Suppressor macrophage (primary cell): ENCODE measurements at regions not wholly inside any gene's neighbourhood (a gene's known extent, or its start where the extent isn't known, plus 50 kb on each side); places are given as distances from the start of the nearest gene placed in this dataset.

Source experiments
- DNase-seq, 4 experiments: peaks; one replicate each; pipeline ENCODE4 v3.0.0-alpha.2; 2020 to 2022

DNA sequence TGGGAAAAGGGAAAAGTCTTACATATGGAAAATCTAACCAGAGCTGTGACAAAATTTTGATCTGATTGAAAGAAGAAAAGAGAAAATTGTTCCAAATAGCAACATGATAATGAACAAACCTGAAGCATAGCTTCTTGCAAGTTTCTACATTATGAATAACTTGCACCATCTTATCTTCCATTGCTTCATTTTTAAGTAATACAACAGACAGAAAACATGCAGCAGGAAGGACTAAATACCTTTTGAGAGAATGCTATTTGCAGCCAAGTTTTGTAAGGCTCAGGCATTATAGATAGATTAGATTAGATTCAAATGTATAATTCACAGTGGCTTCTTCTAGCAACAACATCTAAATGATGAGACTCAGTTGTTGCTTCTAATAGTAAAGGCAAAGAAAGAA lies 441.4 kb downstream of the AEBP2 start:
- DNase-seq = no peak

- no peak for DNase-seq
These were observed 443.1 kb downstream of the AEBP2 start for GRCh38 chr12:19882346-19882745.

DNA sequence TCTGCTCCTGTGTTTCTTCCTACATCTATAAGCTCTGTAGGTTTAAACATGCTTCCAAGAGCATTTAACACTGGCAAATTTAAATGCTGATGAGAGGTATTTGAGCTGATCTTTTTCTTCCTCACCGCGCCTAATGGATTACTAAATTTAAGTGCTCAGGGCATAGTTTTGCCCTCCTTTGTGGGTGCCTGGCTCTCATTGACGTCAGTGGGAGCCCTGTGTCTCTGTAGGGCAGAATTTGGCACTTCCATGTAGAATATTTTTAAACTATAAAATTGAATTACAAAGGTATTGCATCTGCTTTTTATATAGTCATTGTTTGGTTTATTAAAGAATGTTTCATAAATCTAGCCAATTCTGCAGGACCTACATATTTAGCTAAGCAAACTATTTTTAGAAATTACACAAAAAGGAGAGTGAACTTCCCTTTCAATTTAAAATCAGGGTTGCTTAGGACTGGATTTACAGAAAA lies 444.8 kb downstream of the AEBP2 start:
- DNase-seq = peak in 2 of 4 experiments; percentile 9 to 30

DNA sequence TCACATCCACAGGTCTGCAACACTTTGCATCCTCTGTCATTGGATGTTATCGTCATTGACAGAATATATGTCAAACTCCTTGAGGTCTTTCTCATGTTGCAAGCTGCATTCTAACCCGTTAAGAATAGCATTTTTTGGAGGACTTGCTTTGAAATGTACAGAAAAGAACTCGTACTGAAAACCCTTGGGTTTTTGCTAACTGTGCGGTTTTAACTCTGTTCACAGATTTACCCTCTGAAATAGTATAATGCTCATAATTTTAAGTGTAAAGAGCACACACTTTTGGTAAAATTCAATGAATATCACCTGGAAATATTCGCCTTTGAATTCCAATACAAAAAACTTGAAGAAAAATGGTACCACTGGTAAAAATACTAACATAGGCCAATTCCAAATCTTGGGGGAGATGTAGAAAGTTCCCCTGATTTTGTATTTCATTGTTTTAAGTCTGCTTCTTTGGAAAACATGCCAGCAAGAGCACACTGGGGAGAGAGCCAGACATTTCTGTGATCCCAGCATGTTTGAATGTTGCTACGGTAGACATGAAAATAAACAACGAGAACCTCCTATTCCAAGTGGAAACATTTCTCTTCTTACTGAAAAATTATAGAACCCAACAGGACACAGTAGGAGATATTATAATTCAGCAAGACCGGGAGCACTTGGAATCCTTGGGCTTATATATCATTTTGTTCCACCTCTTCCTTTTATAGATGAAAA lies 446.0 kb downstream of the AEBP2 start:
- no peak for DNase-seq

DNA sequence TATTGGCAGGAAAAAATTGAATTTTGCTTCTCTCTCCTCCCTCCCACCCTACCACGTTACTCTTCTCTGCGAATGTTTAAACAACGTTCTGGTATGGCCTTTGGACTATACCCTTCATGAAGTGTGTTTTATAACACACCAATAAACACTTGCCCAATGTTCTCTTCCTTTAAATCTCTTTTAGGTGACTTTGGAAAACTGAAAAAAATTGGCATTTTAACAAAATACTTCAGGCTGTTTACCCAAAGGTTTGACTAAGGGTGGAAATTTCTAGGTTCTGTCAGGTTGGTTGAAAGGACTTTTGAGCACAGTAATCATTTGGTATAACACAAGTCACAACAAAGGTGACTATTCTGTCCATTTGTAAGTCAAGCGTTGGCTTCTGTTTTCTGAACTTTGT lies 446.8 kb downstream of the AEBP2 start:
- no peak for DNase-seq

DNA sequence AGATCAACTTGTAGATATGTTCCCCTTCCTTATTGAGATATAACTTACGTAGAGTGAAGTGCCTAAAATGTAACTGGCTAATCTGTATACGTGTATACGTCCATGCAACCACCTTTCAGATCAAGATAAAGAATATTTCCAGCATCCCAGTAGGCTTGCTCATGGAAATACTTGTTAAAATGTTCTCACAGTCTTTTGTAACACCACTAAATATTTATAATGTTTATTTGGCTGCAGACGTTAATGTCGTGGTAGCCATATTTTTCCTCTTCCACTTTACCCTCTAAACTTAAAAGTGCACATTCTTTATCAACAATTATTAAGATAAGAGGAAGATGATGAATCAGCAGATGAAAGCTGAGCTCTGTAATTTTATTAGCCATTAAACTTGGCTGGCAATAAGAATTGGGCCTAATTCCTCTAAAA lies 447.4 kb downstream of the AEBP2 start:
- DNase-seq = no peak

DNA sequence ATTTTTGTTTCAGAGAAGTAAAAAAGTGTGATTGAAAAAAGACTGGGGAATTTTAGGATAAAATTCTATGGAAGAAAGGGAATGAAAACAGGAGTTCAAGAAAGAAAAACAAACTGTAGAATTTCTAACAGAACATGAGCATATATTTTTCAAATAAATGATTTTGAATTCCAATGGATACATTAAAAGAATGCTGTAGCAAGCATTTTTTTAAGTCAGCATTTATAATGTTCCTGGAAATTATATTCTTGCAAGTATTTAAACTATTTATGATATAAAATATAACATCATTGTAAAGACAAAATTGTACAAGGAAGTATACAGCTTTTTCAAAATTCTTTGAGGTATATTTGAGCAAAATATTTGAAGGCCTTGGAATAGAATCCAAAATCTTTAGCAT lies 450.7 kb downstream of the AEBP2 start:
- DNase-seq = no peak

DNA sequence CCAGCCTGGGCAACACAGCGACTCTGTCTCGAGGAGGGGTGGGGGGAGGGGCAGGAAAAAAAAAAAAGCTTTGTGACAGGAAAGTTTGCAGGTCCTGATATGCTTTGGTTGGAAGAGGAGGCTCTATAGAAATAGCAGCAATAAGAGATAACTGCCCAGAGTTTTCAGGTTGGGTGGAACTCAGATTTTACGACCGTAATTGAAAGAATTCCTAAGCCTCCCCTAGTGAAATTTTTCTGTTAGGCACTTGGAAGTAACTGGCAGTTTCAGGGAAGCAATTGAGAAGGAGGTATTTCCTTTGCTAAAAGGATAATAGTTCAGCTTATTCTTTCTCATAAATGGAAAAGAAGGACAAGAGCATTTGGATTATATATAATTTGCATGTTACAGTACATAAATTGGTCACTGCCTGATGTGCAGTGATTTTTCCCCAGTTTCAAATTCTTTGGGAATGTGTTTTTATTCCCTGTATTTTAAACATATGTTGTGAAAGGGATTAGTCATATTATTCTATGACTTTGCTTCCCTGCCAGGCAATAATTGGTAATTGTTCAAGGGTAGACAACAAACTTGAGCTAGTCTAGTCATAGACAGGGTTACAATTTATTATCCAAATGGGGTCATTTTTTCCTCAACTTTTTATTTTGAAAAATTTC lies 452.8 kb downstream of the AEBP2 start:
- DNase-seq = no peak

GRCh38 chr12:19893514-19893913 lies 454.2 kb downstream of the AEBP2 start:
- peak in 3 of 4 experiments; percentile 11 to 41 (median 19) for DNase-seq

- DNase-seq = peak in 2 of 4 experiments; percentile 60 to 83
These were observed 454.8 kb downstream of the AEBP2 start for GRCh38 chr12:19894050-19894449.

DNA sequence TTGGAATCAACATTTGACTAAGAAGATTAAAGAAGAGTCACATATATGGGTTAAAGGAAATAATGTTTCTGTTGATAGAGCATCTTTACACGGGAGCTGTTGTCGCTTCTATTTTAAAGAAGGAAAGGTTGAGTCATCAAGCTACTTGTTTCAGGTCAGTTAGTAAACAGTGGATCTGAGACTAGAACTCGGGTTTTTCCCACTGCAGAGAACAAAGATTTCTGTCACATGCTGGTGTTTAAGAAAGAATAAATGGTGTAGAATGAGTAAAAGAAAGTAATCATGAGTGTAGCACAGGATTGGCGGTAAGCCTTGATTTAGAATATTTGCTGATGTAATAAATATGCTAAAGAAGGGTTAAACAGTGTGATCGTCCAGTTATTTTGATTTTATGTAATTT lies 455.5 kb downstream of the AEBP2 start:
- DNase-seq = peak in 2 of 4 experiments; percentile 14 to 20

GRCh38 chr12:19895246-19896020 lies 456.1 kb downstream of the AEBP2 start:
- DNase-seq = no peak

DNA sequence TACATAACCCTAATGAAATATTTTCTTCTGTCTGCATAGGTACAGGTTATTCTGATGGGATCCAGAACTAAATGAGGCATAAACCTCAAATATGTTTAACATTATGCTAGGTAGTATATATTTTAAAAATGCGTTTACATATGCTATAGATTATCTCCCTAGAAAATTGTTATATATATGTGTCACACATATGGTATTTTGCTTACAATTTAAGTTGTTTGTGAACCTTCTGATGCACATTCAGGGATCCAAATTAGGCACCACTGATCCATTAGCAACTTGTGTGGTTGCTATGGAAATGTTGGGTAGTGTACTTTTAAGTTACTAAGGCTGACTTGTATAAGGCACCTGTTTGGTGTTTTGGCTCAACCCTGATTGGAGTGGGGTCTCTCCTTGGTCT lies 456.7 kb downstream of the AEBP2 start:
- DNase-seq = no peak

- DNase-seq = no peak
These were observed 457.2 kb downstream of the AEBP2 start for GRCh38 chr12:19896534-19896933.

- DNase-seq = no peak
These were observed 458.7 kb downstream of the AEBP2 start for GRCh38 chr12:19897900-19898408.

DNA sequence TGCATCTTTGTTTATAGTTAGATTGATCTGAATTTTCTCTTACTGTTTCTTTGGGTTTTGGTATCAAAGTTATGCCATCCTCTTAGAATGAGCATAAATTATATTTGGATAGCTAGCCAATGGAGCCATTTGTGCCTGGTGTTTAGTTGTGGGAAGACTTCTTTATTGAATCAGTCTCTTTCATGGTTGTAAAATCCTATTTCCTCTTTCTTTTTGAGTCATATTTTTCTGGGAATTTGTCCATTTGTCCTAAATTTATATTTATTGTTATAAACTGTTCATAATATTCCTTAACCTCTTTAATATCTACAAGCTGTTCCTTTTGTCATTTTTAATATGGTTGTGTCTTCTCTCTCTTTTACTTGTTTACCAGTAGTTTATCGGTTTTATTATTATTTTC lies 462.5 kb downstream of the AEBP2 start:
- peak in 2 of 4 experiments; percentile 13 to 37 for DNase-seq

DNA sequence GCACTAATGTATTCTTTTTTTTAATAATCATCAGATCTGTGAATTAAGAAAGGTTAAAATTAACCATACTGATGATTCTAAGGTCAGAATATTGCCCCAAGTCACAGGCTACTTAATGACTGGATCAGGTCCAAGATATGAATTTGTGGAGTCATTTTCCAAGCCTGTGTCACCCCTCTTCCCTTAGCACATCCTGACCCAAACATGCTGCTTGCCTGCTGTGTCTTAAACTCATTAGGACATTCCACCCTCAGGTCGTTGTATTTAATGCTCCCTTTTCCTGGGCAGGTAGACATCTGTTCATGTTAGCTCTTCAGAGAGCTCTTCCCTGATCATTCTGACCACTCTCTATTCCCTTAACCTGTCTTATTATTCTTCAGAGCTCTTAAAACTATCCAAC lies 463.5 kb upstream of the PDE3A start:
- DNase-seq = no peak

GRCh38 chr12:19908830-19909229 lies 459.5 kb upstream of the PDE3A start:
- peak; percentile 58 to 91 (median 74) for DNase-seq

DNA sequence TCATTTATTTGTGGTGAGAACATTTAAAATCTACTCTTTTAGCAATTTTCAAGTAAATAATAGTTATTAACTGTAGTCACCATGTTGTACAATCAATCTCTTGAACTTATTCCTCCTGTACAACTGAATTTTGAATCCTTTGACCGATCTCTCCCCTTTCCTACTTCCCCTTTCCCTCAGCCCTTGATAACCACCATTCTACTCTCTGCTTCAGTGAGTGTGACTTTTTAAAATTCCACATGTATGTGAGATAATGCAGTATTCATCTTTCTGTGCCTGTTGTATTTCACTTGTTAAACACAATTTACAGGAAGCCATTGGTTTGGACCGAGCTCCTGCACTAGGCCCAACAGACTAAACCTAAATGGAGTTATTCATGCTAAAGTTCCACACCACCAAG lies 458.9 kb upstream of the PDE3A start:
- peak in 3 of 4 experiments; percentile 9 to 34 (median 34) for DNase-seq

GRCh38 chr12:19910681-19911080 lies 457.7 kb upstream of the PDE3A start:
- no peak for DNase-seq

- no peak for DNase-seq
These were observed 455.3 kb upstream of the PDE3A start for GRCh38 chr12:19912991-19913390.

DNA sequence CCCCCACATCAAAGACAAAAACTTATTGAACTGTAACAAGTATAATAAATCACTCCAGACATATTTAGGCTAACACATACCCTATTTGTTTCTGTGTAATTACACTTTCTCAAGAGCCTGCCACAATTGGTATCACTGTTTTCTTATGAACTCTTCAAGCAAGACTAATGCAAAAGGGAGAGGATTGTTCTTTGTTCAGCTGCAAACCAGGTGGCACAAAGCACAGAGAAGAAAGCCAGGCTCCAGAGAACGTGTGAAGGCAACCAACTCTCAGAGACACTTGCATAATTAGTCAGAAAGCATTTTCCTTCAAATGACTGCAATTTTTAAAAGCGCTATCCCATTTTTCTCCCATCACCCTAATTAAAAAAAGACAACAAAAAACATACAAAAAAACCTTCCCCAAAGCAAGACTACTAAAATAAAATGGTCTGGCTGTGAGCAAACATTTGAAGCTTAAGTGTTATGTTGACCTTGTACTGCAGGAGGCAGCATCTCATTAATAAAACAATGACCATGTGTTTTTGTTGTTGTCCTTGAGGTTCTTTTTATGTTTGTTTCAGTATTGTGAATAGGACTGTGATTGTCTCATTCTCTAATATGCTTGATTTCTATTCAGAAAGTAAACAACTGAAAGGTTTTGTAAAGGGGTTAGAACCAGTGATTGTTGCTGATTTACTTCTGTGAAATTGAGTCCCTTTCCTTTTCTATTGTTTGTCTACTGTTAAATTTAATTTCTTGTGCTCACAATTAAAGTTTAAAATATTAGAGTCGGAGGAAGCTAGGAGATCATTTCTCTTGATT lies 452.7 kb upstream of the PDE3A start:
- peak; percentile 24 to 65 (median 52) for DNase-seq
